Stimulated activated CD4-positive, alpha-beta T cell treated with anti-CD3 and anti-CD28 coated beads, Interleukin-4, amount 100 ng/mL, for 1 hour (primary cell): ENCODE measurements at regions not wholly inside any gene's neighbourhood (a gene's known extent, or its start where the extent isn't known, plus 50 kb on each side); places are given as distances from the start of the nearest gene placed in this dataset.

ENCODE experiments used
- DNase-seq: peaks from one replicate; pipeline ENCODE4 v3.0.0-alpha.2; 2020

GRCh38 chr16:86432048-86432447 is 78.3 kb upstream of the FOXF1 start:
- no peak for DNase-seq

GRCh38 chr16:86432691-86433090 is 77.6 kb upstream of the FOXF1 start:
- DNase-seq, result no peak

- DNase-seq, result no peak
Measured at GRCh38 chr16:86436466-86437185, 73.7 kb upstream of the FOXF1 start.

- no peak for DNase-seq
Measured at GRCh38 chr16:86437348-86437747, 73.0 kb upstream of the FOXF1 start.

GRCh38 chr16:86442703-86443102 is 67.6 kb upstream of the FOXF1 start:
- no peak for DNase-seq

GRCh38 chr16:86443508-86444147 is 66.7 kb upstream of the FOXF1 start:
- no peak for DNase-seq

- no peak for DNase-seq
Measured at GRCh38 chr16:86444261-86444660, 66.1 kb upstream of the FOXF1 start.

- no peak for DNase-seq
Measured at GRCh38 chr16:86444661-86445060, 65.7 kb upstream of the FOXF1 start.

- DNase-seq, result no peak
Measured at GRCh38 chr16:86446279-86446678, 64.0 kb upstream of the FOXF1 start.

GRCh38 chr16:86447228-86447627 is 63.1 kb upstream of the FOXF1 start:
- no peak for DNase-seq

- DNase-seq, result no peak
Measured at GRCh38 chr16:86448306-86448890, 61.9 kb upstream of the FOXF1 start.

GRCh38 chr16:86449446-86450095 is 60.8 kb upstream of the FOXF1 start:
- DNase-seq, result no peak

- no peak for DNase-seq
Measured at GRCh38 chr16:86450691-86451090, 59.6 kb upstream of the FOXF1 start.

GRCh38 chr16:86452451-86452850 is 57.9 kb upstream of the FOXF1 start:
- DNase-seq, result no peak

GRCh38 chr16:86455116-86455515 is 55.2 kb upstream of the FOXF1 start:
- no peak for DNase-seq

- no peak for DNase-seq
Measured at GRCh38 chr16:86455640-86456039, 54.7 kb upstream of the FOXF1 start.

GRCh38 chr16:86457501-86458148 is 52.7 kb upstream of the FOXF1 start:
- DNase-seq, result no peak

- no peak for DNase-seq
Measured at GRCh38 chr16:86458149-86458777, 52.1 kb upstream of the FOXF1 start.

GRCh38 chr16:86459266-86459665 is 51.1 kb upstream of the FOXF1 start:
- no peak for DNase-seq
